Endodermal cell (in vitro differentiated cells): ENCODE measurements at regions not wholly inside any gene's neighbourhood (a gene's known extent, or its start where the extent isn't known, plus 50 kb on each side); places are given as distances from the start of the nearest gene placed in this dataset.

Experiments used
- DNase-seq: peaks from one replicate; pipeline ENCODE4 v3.0.0-alpha.2; 2017
- H3K27ac ChIP-seq: 2 replicates; pipeline ENCODE4 v1.5.1; 2013; ENCODE audit warnings: mild to moderate bottlenecking, low read depth, low read length, moderate library complexity
- H3K27me3 ChIP-seq: 2 replicates; pipeline ENCODE4 v1.6.1; 2013; ENCODE audit warnings: mild to moderate bottlenecking, low read length, moderate library complexity; ENCODE audit not compliant: insufficient read depth, control insufficient read depth, poor library complexity, severe bottlenecking
- H3K36me3 ChIP-seq: 2 replicates; pipeline ENCODE4 v1.7.0; 2013; ENCODE audit warnings: mild to moderate bottlenecking, low read length, moderate library complexity; ENCODE audit not compliant: control insufficient read depth, insufficient read depth
- H3K4me1 ChIP-seq: one replicate; pipeline ENCODE4 v1.7.0; 2013; ENCODE audit warnings: low read length; ENCODE audit not compliant: control insufficient read depth, insufficient read depth
- H3K4me3 ChIP-seq: 2 replicates; pipeline ENCODE4 v1.5.1; 2013; ENCODE audit warnings: mild to moderate bottlenecking, low read length, moderate library complexity
- H3K9ac ChIP-seq: 2 replicates; pipeline ENCODE4 v1.6.1; 2013; ENCODE audit warnings: mild to moderate bottlenecking, low read length, moderate library complexity; ENCODE audit not compliant: poor library complexity, severe bottlenecking; ENCODE audit errors: extremely low read depth
- H3K9me3 ChIP-seq: 2 replicates; pipeline ENCODE4 v1.6.1; 2013; ENCODE audit warnings: mild to moderate bottlenecking, low read length, moderate library complexity; ENCODE audit not compliant: control insufficient read depth
- H3K27ac Mint-ChIP-seq: 2 replicates; pipeline ENCODE4 v1.8.0; 2020; ENCODE audit warnings: mixed read lengths
- H3K27me3 Mint-ChIP-seq: 2 replicates; pipeline ENCODE4 v1.8.0; 2021; ENCODE audit warnings: mild to moderate bottlenecking, mixed read lengths; ENCODE audit not compliant: insufficient read depth
- H3K36me3 Mint-ChIP-seq: 2 replicates; pipeline ENCODE4 v1.8.0; 2020; ENCODE audit warnings: low read depth, mixed read lengths
- H3K4me1 Mint-ChIP-seq: 2 replicates; pipeline ENCODE4 v1.8.0; 2020; ENCODE audit warnings: mixed read lengths
- H3K4me3 Mint-ChIP-seq: 2 replicates; pipeline ENCODE4 v1.8.0; 2020; ENCODE audit warnings: mild to moderate bottlenecking, moderate library complexity, mixed read lengths
- H3K9me3 Mint-ChIP-seq: 2 replicates; pipeline ENCODE4 v1.8.0; 2020; ENCODE audit warnings: mild to moderate bottlenecking, mixed read lengths
- CTCF ChIP-seq: fragments of 200-600 bp; sonication (generic); conservative IDR thresholded peaks from 2 replicates; pipeline ENCODE4 v1.5.0; 2021; ENCODE audit warnings: antibody characterized with exemption, mild to moderate bottlenecking
- WGBS, 2 experiments: methylation state at CpG; one replicate each; pipeline versions ENCODE4 v1.1.5 to v1.1.7; 2013; ENCODE audit warnings: missing lambda C conversion rate in 2 of 2, mixed read lengths in 1 of 2; ENCODE audit not compliant: insufficient coverage in 1 of 2, insufficient read length in 1 of 2; 5-methylcytosine and 5-hydroxymethylcytosine counted together

GRCh38 chr7:68454931-68455330 lies 1143.3 kb upstream of the AUTS2 start:
- H3K36me3 ChIP-seq: no peaks in the 10 kb centered on the region
- Mint-ChIP-seq H3K9me3 (peaks cover 6% of the 10 kb centered on the region), H3K27me3 (no peaks in the 10 kb centered on the region), H3K27ac (no peak overlapping the region), H3K4me3 (no peak overlapping the region), H3K36me3 (no peaks in the 10 kb centered on the region), H3K4me1 (no peaks in the 10 kb centered on the region)
- TF ChIP-seq CTCF: no peak
- H3K27ac ChIP-seq: no peak overlapping the region
- no peak overlapping the region for H3K9ac ChIP-seq
- no peak for DNase-seq
- H3K9me3 ChIP-seq: peaks cover 5% of the 10 kb centered on the region
- no peaks in the 10 kb centered on the region for H3K4me1 ChIP-seq
- WGBS, 2 experiments: 78 to 83% methylated on average over 2 to 5 of the region's 5 CpGs
- H3K4me3 ChIP-seq: no peak overlapping the region
- H3K27me3 ChIP-seq: no peaks in the 10 kb centered on the region

GRCh38 chr7:68456469-68456868 lies 1141.8 kb upstream of the AUTS2 start:
- Mint-ChIP-seq H3K27me3 (no peaks in the 10 kb centered on the region), H3K36me3 (no peaks in the 10 kb centered on the region), H3K4me1 (no peaks in the 10 kb centered on the region), H3K27ac (no peak overlapping the region), H3K4me3 (no peak overlapping the region), H3K9me3 (peaks cover 6% of the 10 kb centered on the region)
- H3K9me3 ChIP-seq: peaks cover 5% of the 10 kb centered on the region
- no peak for DNase-seq
- TF ChIP-seq CTCF: no peak
- no peak overlapping the region for H3K4me3 ChIP-seq
- H3K27ac ChIP-seq: no peak overlapping the region
- H3K36me3 ChIP-seq: no peaks in the 10 kb centered on the region
- no peaks in the 10 kb centered on the region for H3K27me3 ChIP-seq
- H3K4me1 ChIP-seq: no peaks in the 10 kb centered on the region
- H3K9ac ChIP-seq: no peak overlapping the region

GRCh38 chr7:68457481-68457880 lies 1140.8 kb upstream of the AUTS2 start:
- DNase-seq: no peak
- no peaks in the 10 kb centered on the region for H3K27me3 Mint-ChIP-seq
- no peaks in the 10 kb centered on the region for H3K36me3 Mint-ChIP-seq
- no peaks in the 10 kb centered on the region for H3K4me1 Mint-ChIP-seq
- no peak for TF ChIP-seq CTCF
- no peaks in the 10 kb centered on the region for H3K36me3 ChIP-seq
- no peak overlapping the region for H3K27ac Mint-ChIP-seq
- H3K4me3 Mint-ChIP-seq: no peak overlapping the region
- peaks cover 6% of the 10 kb centered on the region for H3K9me3 Mint-ChIP-seq
- H3K9me3 ChIP-seq: peaks cover 5% of the 10 kb centered on the region
- H3K9ac ChIP-seq: no peak overlapping the region
- no peak overlapping the region for H3K27ac ChIP-seq
- 95 to 100% methylated on average over 1 to 5 of the region's 5 CpGs for WGBS, 2 experiments
- H3K4me3 ChIP-seq: no peak overlapping the region
- H3K4me1 ChIP-seq: no peaks in the 10 kb centered on the region
- no peaks in the 10 kb centered on the region for H3K27me3 ChIP-seq
